ENCODE measurements at regions not wholly inside any gene's neighbourhood (a gene's known extent, or its start where the extent isn't known, plus 50 kb on each side); places are given as distances from the start of the nearest gene placed in this dataset.

GRCh38 chr12:29879606-29880308 is 96.0 kb upstream of the TMTC1 start:
- no peak for DNase-seq (ENCODE audit: low spot score)

GRCh38 chr12:29869946-29870345 is 86.2 kb upstream of the TMTC1 start:
- no peak for DNase-seq (ENCODE audit: low spot score)

- DNase-seq (ENCODE audit: low spot score) = no peak
Observed at GRCh38 chr12:29867823-29868222, 84.1 kb upstream of the TMTC1 start.

- no peak for DNase-seq (ENCODE audit: low spot score)
Observed at GRCh38 chr12:29863665-29864064, 79.9 kb upstream of the TMTC1 start.

- no peak for DNase-seq (ENCODE audit: low spot score)
Observed at GRCh38 chr12:29858270-29858786, 74.6 kb upstream of the TMTC1 start.

GRCh38 chr12:29847246-29847645 is 63.5 kb upstream of the TMTC1 start:
- no peak for DNase-seq (ENCODE audit: low spot score)

GRCh38 chr12:29844667-29845066 is 60.9 kb upstream of the TMTC1 start:
- DNase-seq (ENCODE audit: low spot score) = no peak

- no peak for DNase-seq (ENCODE audit: low spot score)
Observed at GRCh38 chr12:29843036-29843435, 59.3 kb upstream of the TMTC1 start.

- no peak for DNase-seq (ENCODE audit: low spot score)
Observed at GRCh38 chr12:29838768-29839167, 55.0 kb upstream of the TMTC1 start.

Data from HuH-7 (cell line).